A549 (cell line): ENCODE measurements at regions not wholly inside any gene's neighbourhood (a gene's known extent, or its start where the extent isn't known, plus 50 kb on each side); places are given as distances from the start of the nearest gene placed in this dataset.

Experiments used
- ATAC-seq, 2 experiments: fragments of 200-7000 bp in 1 of 2; fragments of >200 bp in 1 of 2; cut with Nextera tagmentation in 1 of 2; cut with Tn5 transposase in 1 of 2; 3 replicates each; pipeline versions ENCODE4 v1.8.0 to v1.9.1; 2018 to 2020; ENCODE audit warnings: mild to moderate bottlenecking in 1 of 2, moderate library complexity in 1 of 2
- CTCF ChIA-PET: fragments of 300-600 bp; sonication (Branson Sonifier 250); formaldehyde crosslinking; extraction: SDS; loops from one replicate; lab custom pipeline; 2021; ENCODE audit warnings: antibody characterized with exemption, inconsistent platforms; lab: Yijun Ruan, JAX
- POLR2A ChIA-PET: fragments of 350-600 bp; formaldehyde crosslinking; extraction: SDS; loops from one replicate; lab custom pipeline; 2021; ENCODE audit warnings: antibody characterized with exemption, inconsistent platforms; lab: Yijun Ruan, JAX
- DNase-seq, 2 experiments: peaks; one replicate each; pipeline versions ENCODE4 v3.0.0 to v3.0.0-alpha.2; 2011 to 2016; ENCODE audit warnings: low read depth in 1 of 2, low spot score in 1 of 2
- FAIRE-seq: peaks from 2 replicates; lab custom pipeline; 2011; peaks lifted over from hg19 to GRCh38; lab: Jason Lieb, UNC
- H3K27ac ChIP-seq, 2 experiments: fragments of >200 bp; sonication (Bioruptor Twin); formaldehyde crosslinking; 3 replicates each; pipeline ENCODE4 v1.5.1; 2016 to 2017
- H3K4me1 ChIP-seq: fragments of >200 bp; sonication (Bioruptor Twin); formaldehyde crosslinking; 3 replicates; pipeline ENCODE4 v1.6.1; 2016
- H3K4me2 ChIP-seq: fragments of >200 bp; sonication (Bioruptor Twin); formaldehyde crosslinking; 3 replicates; pipeline ENCODE4 v1.6.1; 2016
- H3K4me3 ChIP-seq: fragments of >200 bp; sonication (Bioruptor Twin); formaldehyde crosslinking; 3 replicates; pipeline ENCODE4 v1.5.1; 2016
- H3K9me3 ChIP-seq: fragments of >200 bp; sonication (Bioruptor Twin); formaldehyde crosslinking; 3 replicates; pipeline ENCODE4 v1.6.1; 2016
- BHLHE40 ChIP-seq: IDR thresholded peaks from 2 replicates; pipeline ENCODE4 v1.6.1; 2012; ENCODE audit warnings: low read depth, low read length, inconsistent platforms
- CBX2 ChIP-seq: fragments of 200-600 bp; sonication (generic); IDR thresholded peaks from 2 replicates; pipeline ENCODE4 v1.6.1; 2016; ENCODE audit warnings: low read depth, mild to moderate bottlenecking, borderline replicate concordance
- CEBPB ChIP-seq, 2 experiments: fragments of >200 bp in 1 of 2; sonication (Bioruptor Twin) in 1 of 2; formaldehyde crosslinking in 1 of 2; IDR thresholded peaks; 2 replicates each; pipeline ENCODE4 v1.6.1; 2012 to 2016
- CHD2 ChIP-seq: fragments of 150-350 bp; IDR thresholded peaks from 2 replicates; pipeline ENCODE4 v1.6.1; 2014; ENCODE audit warnings: low read length; ENCODE audit not compliant: partially characterized antibody
- EHF ChIP-seq: fragments of 250-450 bp; sonication (Bioruptor Pico); IDR thresholded peaks from 2 replicates; pipeline ENCODE4 v1.5.0; 2020; ENCODE audit warnings: mild to moderate bottlenecking
- ESRRA ChIP-seq: fragments of 150-350 bp; IDR thresholded peaks from 2 replicates; pipeline ENCODE4 v1.6.1; 2014; ENCODE audit warnings: mild to moderate bottlenecking, low read length, borderline replicate concordance
- FOSL2 ChIP-seq, 2 experiments: fragments of 450-650 bp in 1 of 2; fragments of >200 bp in 1 of 2; sonication (Bioruptor Twin) in 1 of 2; formaldehyde crosslinking; IDR thresholded peaks; 2 replicates each; pipeline versions ENCODE4 v1.5.0 to v1.6.1; 2016 to 2020; ENCODE audit warnings: mild to moderate bottlenecking in 1 of 2, moderate library complexity in 1 of 2
- FOXS1 ChIP-seq: fragments of 250-450 bp; sonication (Bioruptor Pico); IDR thresholded peaks from 2 replicates; pipeline ENCODE4 v1.5.0; 2020; ENCODE audit warnings: mild to moderate bottlenecking, moderate library complexity
- HES2 ChIP-seq: fragments of >200 bp; sonication (Bioruptor Twin); formaldehyde crosslinking; IDR thresholded peaks from 2 replicates; pipeline ENCODE4 v1.6.1; 2016
- HOXB13 ChIP-seq: fragments of 250-450 bp; sonication (Bioruptor Pico); IDR thresholded peaks from 2 replicates; pipeline ENCODE4 v1.5.0; 2020; ENCODE audit warnings: low read depth, mild to moderate bottlenecking, moderate library complexity
- HOXB5 ChIP-seq: fragments of 250-450 bp; sonication (Bioruptor Pico); IDR thresholded peaks from 2 replicates; pipeline ENCODE4 v1.5.0; 2020; ENCODE audit warnings: mild to moderate bottlenecking, moderate library complexity
- JUN ChIP-seq, 2 experiments: fragments of >200 bp; sonication (Bioruptor Twin); formaldehyde crosslinking; IDR thresholded peaks; 2 replicates in 1 of 2; 3 replicates in 1 of 2; pipeline ENCODE4 v1.6.1; 2016 to 2017
- POLR2A ChIP-seq: IDR thresholded peaks from 2 replicates; pipeline ENCODE4 v1.6.1; 2012; ENCODE audit warnings: mild to moderate bottlenecking, low read length
- POLR2AphosphoS2 ChIP-seq: conservative IDR thresholded peaks from 2 replicates; pipeline ENCODE4 v1.6.1; 2012; ENCODE audit warnings: low read length, improper control_type of control experiment, inconsistent platforms
- RCOR1 ChIP-seq: fragments of 150-350 bp; IDR thresholded peaks from 2 replicates; pipeline ENCODE4 v1.6.1; 2014; ENCODE audit warnings: antibody characterized with exemption, low read length, low read depth
- SMC3 ChIP-seq: fragments of >200 bp; sonication (Bioruptor Twin); formaldehyde crosslinking; IDR thresholded peaks from 3 replicates; pipeline ENCODE4 v1.6.1; 2018; ENCODE audit warnings: inconsistent platforms
- TFCP2L1 ChIP-seq: fragments of 250-450 bp; sonication (Bioruptor Pico); IDR thresholded peaks from 2 replicates; pipeline ENCODE4 v1.5.0; 2021; ENCODE audit warnings: mild to moderate bottlenecking
- ZSCAN20 ChIP-seq: fragments of 250-450 bp; sonication (Bioruptor Pico); IDR thresholded peaks from 2 replicates; pipeline ENCODE4 v1.8.0; 2022; ENCODE audit warnings: mild to moderate bottlenecking, moderate library complexity
- WGBS: methylation state at CpG from one replicate; pipeline ENCODE4 v1.1.6; 2017; ENCODE audit errors: missing lambda C conversion rate; 5-methylcytosine and 5-hydroxymethylcytosine counted together
- TF ChIP-seq, protein P1 (sequence below): fragments of 450-650 bp; IDR thresholded peaks from 2 replicates; pipeline ENCODE4 v1.6.1; 2014; ENCODE audit warnings: antibody characterized with exemption
- TF ChIP-seq, protein P2 (sequence below): fragments of 200-600 bp; sonication (generic); IDR thresholded peaks from 2 replicates; pipeline ENCODE4 v1.6.1; 2016; ENCODE audit warnings: antibody characterized with exemption, mild to moderate bottlenecking, moderate library complexity

- ChIA-PET POLR2A (no interaction called here), CTCF (interaction anchor here (1.4 to 2.8 kb wide), 3 partner anchors 21 to 180 kb away, joined by 3 to 10 read pairs (median 7); no protein-coding TSS in a partner anchor)
- H3K9me3 ChIP-seq, result no peaks in the 10 kb centered on the region
- TF ChIP-seq, protein P1, sequence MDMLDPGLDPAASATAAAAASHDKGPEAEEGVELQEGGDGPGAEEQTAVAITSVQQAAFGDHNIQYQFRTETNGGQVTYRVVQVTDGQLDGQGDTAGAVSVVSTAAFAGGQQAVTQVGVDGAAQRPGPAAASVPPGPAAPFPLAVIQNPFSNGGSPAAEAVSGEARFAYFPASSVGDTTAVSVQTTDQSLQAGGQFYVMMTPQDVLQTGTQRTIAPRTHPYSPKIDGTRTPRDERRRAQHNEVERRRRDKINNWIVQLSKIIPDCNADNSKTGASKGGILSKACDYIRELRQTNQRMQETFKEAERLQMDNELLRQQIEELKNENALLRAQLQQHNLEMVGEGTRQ, result peak; percentile 65
- no peak for TF ChIP-seq SMC3
- H3K4me1 ChIP-seq, result peaks cover 30% of the 10 kb centered on the region
- DNase-seq, result peak in 1 of 2 experiments; percentile 50
- peak overlapping the region; percentile 65 to 68; a peak in 4 of 6 replicates for H3K27ac ChIP-seq
- H3K4me3 ChIP-seq, result no peak overlapping the region
- WGBS, result 70% methylated on average over 20 of the region's 20 CpGs
- peak overlapping the region; percentile 48 for H3K4me2 ChIP-seq
- no peak for ATAC-seq
- no peak for FAIRE-seq
These were observed 115.6 kb upstream of the OTOS start for GRCh38 chr2:240255811-240256703.

GRCh38 chr2:240256704-240257637 is 116.5 kb upstream of the OTOS start:
- TF ChIP-seq CEBPB (IDR thresholded peaks at IDR 0.05), result no peak
- TF ChIP-seq CHD2, result no peak
- TF ChIP-seq, protein P2, sequence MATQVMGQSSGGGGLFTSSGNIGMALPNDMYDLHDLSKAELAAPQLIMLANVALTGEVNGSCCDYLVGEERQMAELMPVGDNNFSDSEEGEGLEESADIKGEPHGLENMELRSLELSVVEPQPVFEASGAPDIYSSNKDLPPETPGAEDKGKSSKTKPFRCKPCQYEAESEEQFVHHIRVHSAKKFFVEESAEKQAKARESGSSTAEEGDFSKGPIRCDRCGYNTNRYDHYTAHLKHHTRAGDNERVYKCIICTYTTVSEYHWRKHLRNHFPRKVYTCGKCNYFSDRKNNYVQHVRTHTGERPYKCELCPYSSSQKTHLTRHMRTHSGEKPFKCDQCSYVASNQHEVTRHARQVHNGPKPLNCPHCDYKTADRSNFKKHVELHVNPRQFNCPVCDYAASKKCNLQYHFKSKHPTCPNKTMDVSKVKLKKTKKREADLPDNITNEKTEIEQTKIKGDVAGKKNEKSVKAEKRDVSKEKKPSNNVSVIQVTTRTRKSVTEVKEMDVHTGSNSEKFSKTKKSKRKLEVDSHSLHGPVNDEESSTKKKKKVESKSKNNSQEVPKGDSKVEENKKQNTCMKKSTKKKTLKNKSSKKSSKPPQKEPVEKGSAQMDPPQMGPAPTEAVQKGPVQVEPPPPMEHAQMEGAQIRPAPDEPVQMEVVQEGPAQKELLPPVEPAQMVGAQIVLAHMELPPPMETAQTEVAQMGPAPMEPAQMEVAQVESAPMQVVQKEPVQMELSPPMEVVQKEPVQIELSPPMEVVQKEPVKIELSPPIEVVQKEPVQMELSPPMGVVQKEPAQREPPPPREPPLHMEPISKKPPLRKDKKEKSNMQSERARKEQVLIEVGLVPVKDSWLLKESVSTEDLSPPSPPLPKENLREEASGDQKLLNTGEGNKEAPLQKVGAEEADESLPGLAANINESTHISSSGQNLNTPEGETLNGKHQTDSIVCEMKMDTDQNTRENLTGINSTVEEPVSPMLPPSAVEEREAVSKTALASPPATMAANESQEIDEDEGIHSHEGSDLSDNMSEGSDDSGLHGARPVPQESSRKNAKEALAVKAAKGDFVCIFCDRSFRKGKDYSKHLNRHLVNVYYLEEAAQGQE, result no peak
- no peak for TF ChIP-seq JUN (IDR thresholded peaks at IDR 0.05)
- TF ChIP-seq ZSCAN20, result no peak
- no peak for TF ChIP-seq CBX2
- no peak for TF ChIP-seq POLR2A
- TF ChIP-seq RCOR1, result no peak
- TF ChIP-seq TFCP2L1, result no peak
- no peak for TF ChIP-seq FOSL2 (IDR thresholded peaks at IDR 0.05)
- no peak for TF ChIP-seq FOSL2 (CRISPR knock-in tag; IDR thresholded peaks at IDR 0.05)
- no peak for TF ChIP-seq EHF (CRISPR knock-in tag)
- TF ChIP-seq HOXB13, result no peak
- no peak for TF ChIP-seq FOXS1 (CRISPR knock-in tag)
- TF ChIP-seq BHLHE40, result no peak
- TF ChIP-seq HOXB5 (CRISPR knock-in tag), result no peak
- no peak for TF ChIP-seq HES2
- TF ChIP-seq ESRRA, result no peak
- TF ChIP-seq POLR2AphosphoS2, result no peak
- POLR2A ChIA-PET, result interaction anchor here (0.5 kb wide), 1 partner anchor 1515 kb away, joined by 3 read pairs; no protein-coding TSS in a partner anchor
- DNase-seq (no peak), ATAC-seq (no peak), FAIRE-seq (no peak)
- H3K4me3 ChIP-seq, result no peak overlapping the region
- WGBS, result 87% methylated on average over 26 of the region's 26 CpGs
- CTCF ChIA-PET, result interaction anchor here (1.0 to 2.8 kb wide), 4 partner anchors 22 to 182 kb away, joined by 3 to 10 read pairs (median 5); no protein-coding TSS in a partner anchor
- H3K4me2 ChIP-seq, result no peak overlapping the region
- peaks cover 21% of the 10 kb centered on the region for H3K4me1 ChIP-seq
- H3K9me3 ChIP-seq, result no peaks in the 10 kb centered on the region
- H3K27ac ChIP-seq, result peak overlapping the region; percentile 65 to 68; a peak in 3 of 6 replicates
